ENCODE measurements at regions not wholly inside any gene's neighbourhood (a gene's known extent, or its start where the extent isn't known, plus 50 kb on each side); places are given as distances from the start of the nearest gene placed in this dataset.

DNA sequence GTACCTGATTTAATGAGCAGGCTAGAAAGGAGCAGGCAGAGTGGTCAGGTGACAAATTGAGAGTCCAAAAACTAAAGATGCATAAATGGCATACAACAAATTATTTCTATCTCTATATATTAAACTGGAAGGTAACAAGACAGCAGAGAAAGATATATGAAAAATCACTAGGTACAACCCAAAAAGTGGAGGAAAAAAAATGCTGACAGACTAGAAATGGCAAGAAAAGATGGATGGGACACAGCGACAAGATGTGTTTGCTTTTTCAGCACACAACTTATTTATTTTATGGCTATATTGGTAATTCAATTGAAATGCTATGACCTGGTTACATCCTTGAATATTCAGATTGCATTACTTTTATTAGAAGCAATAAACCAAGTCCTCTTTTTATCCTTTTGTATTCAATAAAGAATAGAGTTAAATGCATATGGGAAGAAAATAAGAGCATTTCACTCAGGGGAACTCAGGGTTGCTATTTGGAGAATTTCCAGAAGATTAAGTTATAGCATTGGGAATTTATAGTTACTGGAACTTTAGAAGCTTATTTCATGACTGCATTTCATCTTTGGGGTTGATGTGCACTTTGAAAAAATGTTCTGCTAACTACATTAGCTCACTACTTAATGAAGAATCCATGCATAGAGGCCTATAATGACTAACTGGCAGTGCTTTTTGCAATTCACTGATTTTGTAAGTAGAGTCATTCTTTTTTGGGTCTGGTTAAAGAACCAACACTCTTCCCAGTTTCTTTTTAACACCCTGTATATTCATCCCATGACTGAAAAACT lies 566.6 kb upstream of the TUSC1 start:
- Mint-ChIP-seq H3K9me3 (peaks cover 0 to 12% (median 5%) of the 10 kb centered on the region in 7 donors), H3K4me1 (no peaks in the 10 kb centered on the region), H3K36me3 (no peaks in the 10 kb centered on the region), H3K27me3 (no peaks in the 10 kb centered on the region), H3K27ac (no peak overlapping the region), H3K4me3 (no peak overlapping the region)
- ATAC-seq (ENCODE audit: low read depth in 2 of 2) = no peak
- no peak for DNase-seq

DNA sequence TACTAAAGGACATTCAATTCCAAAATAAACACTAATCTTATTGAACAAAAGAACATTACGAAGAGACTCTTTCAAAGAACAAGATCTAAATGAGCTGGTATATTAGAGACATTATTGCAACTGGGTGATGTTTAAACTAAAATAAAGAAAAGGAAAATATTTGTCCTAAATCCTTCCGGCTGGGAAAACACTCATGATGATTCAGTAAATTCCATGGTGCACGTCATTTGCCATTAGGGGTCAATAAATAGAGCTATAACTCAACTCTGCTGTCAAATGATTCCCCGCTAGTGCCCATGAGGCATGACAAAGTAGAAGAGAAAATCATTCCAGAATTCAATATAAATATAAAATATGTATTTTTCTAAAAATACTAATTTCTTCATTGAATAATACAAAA lies 565.5 kb upstream of the TUSC1 start:
- ATAC-seq (ENCODE audit: low read depth in 2 of 2) (no peak), DNase-seq (no peak)
- no peaks in the 10 kb centered on the region for H3K36me3 Mint-ChIP-seq
- H3K4me1 Mint-ChIP-seq = no peaks in the 10 kb centered on the region
- no peaks in the 10 kb centered on the region for H3K27me3 Mint-ChIP-seq
- no peak overlapping the region for H3K27ac Mint-ChIP-seq
- H3K9me3 Mint-ChIP-seq = peaks cover 0 to 5% (median under 1%) of the 10 kb centered on the region in 7 donors
- no peak overlapping the region for H3K4me3 Mint-ChIP-seq

DNA sequence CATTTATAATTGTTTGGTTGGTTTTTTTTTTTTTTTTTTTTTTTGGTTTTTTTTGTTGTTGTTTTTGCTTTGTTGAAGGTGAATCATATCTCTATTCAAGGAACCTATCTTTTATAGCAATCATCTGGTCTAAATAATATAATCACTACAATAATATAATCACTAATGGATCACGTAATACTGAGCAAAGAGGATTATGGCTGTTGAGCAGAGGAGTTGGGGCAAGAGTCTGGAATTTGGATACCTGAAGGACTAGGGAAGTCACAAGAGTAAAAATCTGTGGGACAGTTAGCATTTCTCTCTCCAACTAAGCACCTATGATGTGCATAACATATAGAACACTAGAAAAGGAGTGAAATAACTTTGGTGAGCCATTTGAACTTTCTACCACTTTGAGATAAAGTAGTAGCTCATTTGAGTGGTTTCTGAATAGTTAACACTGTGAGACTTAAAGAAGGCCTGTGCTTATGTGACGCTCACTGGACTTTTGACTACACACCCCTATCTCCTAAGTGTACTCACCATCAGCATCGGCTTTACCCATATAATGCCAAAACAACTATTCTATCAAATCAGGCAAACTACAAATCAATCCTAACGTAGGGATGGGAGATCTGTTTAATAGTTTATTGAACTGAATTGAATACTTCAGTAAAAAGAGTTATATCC lies 564.9 kb upstream of the TUSC1 start:
- Mint-ChIP-seq H3K27ac (no peak overlapping the region), H3K4me1 (no peaks in the 10 kb centered on the region), H3K27me3 (no peaks in the 10 kb centered on the region), H3K9me3 (peaks cover 0 to 5% (median 0%) of the 10 kb centered on the region in 7 donors), H3K36me3 (no peaks in the 10 kb centered on the region), H3K4me3 (no peak overlapping the region)
- ATAC-seq (ENCODE audit: low read depth in 2 of 2) = no peak
- no peak for DNase-seq

- no peak for DNase-seq
- Mint-ChIP-seq H3K4me1 (no peaks in the 10 kb centered on the region), H3K9me3 (no peaks in the 10 kb centered on the region), H3K27ac (no peak overlapping the region), H3K4me3 (no peak overlapping the region), H3K36me3 (no peaks in the 10 kb centered on the region), H3K27me3 (no peaks in the 10 kb centered on the region)
- no peak for ATAC-seq (ENCODE audit: low read depth in 2 of 2)
Observed at GRCh38 chr9:26240020-26240419, 561.8 kb upstream of the TUSC1 start.

DNA sequence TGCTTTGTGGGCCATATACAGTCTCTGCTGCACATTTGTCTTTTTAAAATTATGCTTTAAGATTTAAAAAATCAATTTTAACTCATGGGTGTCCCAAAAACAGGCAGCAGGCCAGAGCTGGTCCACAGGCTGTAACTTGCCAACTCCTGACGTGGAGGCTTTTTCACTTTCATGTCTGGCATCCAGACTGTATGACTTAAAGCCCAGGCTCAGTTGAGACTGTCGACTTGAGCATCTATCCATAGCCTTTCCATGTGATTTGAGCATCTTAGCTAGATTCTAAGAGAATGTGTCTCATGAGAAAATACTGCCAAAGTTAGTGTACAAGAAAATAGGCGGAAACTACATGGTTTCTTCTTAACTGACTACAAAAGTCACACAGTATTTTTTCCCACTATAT lies 559.0 kb upstream of the TUSC1 start:
- ATAC-seq (ENCODE audit: low read depth in 2 of 2) (no peak), DNase-seq (no peak)
- H3K9me3 Mint-ChIP-seq = peaks cover 0 to 8% (median 3%) of the 10 kb centered on the region in 7 donors
- no peaks in the 10 kb centered on the region for H3K27me3 Mint-ChIP-seq
- no peak overlapping the region for H3K4me3 Mint-ChIP-seq
- H3K27ac Mint-ChIP-seq = no peak overlapping the region
- H3K36me3 Mint-ChIP-seq = no peaks in the 10 kb centered on the region
- H3K4me1 Mint-ChIP-seq = no peaks in the 10 kb centered on the region

DNA sequence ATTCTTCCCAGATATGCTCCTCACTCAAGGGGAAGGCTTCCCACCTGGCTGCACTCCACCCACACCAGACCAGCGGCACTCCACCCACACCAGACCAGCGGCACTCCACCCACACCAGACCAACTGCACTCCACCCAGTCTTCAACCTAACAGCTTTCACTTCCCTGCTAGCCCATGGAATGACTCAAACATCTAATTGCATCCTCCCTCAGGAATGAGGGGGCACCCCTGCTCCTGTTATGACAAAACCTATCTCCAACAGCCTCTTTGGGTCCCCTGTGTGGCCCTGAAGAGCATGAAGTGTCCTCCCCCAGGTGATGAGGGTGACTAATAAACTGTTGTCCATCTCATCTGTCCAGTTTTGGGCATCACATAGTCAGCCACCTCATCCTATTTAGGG lies 556.6 kb upstream of the TUSC1 start:
- Mint-ChIP-seq H3K4me1 (no peaks in the 10 kb centered on the region), H3K4me3 (no peak overlapping the region), H3K36me3 (no peaks in the 10 kb centered on the region), H3K27ac (no peak overlapping the region), H3K27me3 (no peaks in the 10 kb centered on the region), H3K9me3 (peaks cover 0 to 8% (median 3%) of the 10 kb centered on the region in 7 donors)
- ATAC-seq (ENCODE audit: low read depth in 2 of 2) = no peak
- DNase-seq = no peak

- Mint-ChIP-seq H3K27me3 (no peaks in the 10 kb centered on the region), H3K4me1 (no peaks in the 10 kb centered on the region), H3K27ac (no peak overlapping the region), H3K4me3 (no peak overlapping the region), H3K9me3 (peaks cover 0 to 8% (median 3%) of the 10 kb centered on the region in 7 donors), H3K36me3 (no peaks in the 10 kb centered on the region)
- ATAC-seq (ENCODE audit: low read depth in 2 of 2) (no peak), DNase-seq (no peak)
Observed at GRCh38 chr9:26231391-26231790, 553.1 kb upstream of the TUSC1 start.

GRCh38 chr9:26229324-26230054 lies 551.2 kb upstream of the TUSC1 start:
- Mint-ChIP-seq H3K9me3 (peaks cover 0 to 3% (median 0%) of the 10 kb centered on the region in 7 donors), H3K4me1 (no peaks in the 10 kb centered on the region), H3K27ac (no peak overlapping the region), H3K27me3 (no peaks in the 10 kb centered on the region), H3K36me3 (no peaks in the 10 kb centered on the region), H3K4me3 (no peak overlapping the region)
- ATAC-seq (ENCODE audit: low read depth in 2 of 2) = no peak
- DNase-seq = no peak

DNA sequence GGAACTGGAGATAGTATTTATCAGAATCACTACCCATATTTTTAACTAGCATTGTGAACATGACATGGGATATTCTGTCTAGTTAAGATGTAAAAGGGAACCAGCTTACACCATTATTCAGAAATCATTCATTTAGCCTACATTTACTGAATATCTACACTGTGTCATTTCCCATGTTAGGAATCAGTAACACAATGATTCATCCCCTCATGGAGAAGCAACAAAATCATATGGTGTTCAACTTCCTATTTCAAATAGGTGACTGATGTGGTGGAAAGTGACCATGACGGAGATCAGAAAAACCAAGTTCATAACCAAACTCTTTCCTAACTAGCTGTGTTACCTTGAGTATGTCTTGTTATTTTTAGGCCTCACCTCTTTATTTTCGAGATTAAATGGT lies 550.0 kb upstream of the TUSC1 start:
- ATAC-seq (ENCODE audit: low read depth in 2 of 2) (no peak), DNase-seq (no peak)
- Mint-ChIP-seq H3K36me3 (no peaks in the 10 kb centered on the region), H3K27ac (no peak overlapping the region), H3K9me3 (no peaks in the 10 kb centered on the region), H3K4me3 (no peak overlapping the region), H3K4me1 (no peaks in the 10 kb centered on the region), H3K27me3 (no peaks in the 10 kb centered on the region)

DNA sequence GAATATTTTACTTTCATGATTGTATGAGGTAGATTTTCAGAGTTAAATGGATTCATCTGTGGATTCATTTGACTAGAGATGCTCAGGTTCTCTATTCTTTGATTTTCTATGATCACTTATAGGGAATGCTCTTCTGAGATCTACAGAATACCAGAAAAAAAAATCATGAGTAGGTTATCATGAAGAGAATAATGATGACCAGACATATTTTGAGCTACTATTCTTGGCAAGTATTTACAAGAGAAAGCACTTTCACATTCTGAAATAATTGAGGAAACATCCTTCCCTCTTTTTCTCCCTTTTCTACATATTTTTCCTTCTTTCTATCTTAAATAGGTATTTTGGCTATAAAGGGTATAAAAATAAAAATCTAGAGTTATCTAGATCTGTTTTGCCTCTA lies 543.0 kb upstream of the TUSC1 start:
- Mint-ChIP-seq H3K4me1 (no peaks in the 10 kb centered on the region), H3K36me3 (no peaks in the 10 kb centered on the region), H3K9me3 (peaks cover 0 to 9% (median 5%) of the 10 kb centered on the region in 7 donors), H3K4me3 (no peak overlapping the region), H3K27ac (no peak overlapping the region), H3K27me3 (no peaks in the 10 kb centered on the region)
- DNase-seq (no peak), ATAC-seq (ENCODE audit: low read depth in 2 of 2) (no peak)

DNA sequence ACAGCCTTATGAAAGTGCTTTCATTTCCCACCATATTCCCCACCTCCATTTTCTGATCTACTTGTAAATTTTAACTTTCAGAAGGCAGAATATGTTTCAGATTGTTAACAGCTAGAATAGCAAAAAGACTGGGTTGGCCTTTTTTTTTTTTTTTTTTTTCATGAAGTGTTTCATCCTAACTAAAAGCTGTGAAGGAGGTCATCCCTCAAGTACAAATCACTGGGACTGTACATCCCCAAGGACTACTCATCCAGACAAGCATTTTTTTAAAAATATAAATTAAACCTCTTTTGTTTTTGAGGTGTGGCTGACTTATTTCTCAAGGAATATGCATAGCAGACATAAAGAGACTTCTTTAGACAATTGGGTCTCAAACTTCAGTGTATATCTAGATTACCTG lies 542.1 kb upstream of the TUSC1 start:
- ATAC-seq (ENCODE audit: low read depth in 2 of 2) (no peak), DNase-seq (no peak)
- H3K9me3 Mint-ChIP-seq = peaks cover 1 to 9% (median 5%) of the 10 kb centered on the region in 7 donors
- no peaks in the 10 kb centered on the region for H3K27me3 Mint-ChIP-seq
- H3K36me3 Mint-ChIP-seq = no peaks in the 10 kb centered on the region
- H3K4me1 Mint-ChIP-seq = no peaks in the 10 kb centered on the region
- no peak overlapping the region for H3K27ac Mint-ChIP-seq
- H3K4me3 Mint-ChIP-seq = no peak overlapping the region

DNA sequence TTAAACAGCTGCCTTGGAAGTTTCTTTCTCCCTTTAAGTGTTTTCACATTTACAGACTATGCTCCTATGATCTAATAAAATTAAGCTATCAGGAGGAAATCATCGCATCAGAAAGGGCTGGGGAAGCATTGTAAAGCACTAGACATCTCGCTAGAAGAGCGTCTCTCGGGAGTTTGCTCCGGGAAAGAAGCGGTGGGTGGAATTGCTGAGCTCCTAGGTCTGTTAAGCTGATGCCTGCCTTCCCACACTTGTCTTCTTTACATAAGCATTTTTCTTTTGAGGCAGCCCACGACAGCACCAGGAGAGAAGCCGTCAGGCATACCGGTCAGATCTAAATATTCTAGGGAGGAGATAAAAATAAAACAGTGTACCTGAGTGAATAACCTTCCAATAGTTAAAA lies 541.7 kb upstream of the TUSC1 start:
- Mint-ChIP-seq H3K27me3 (no peaks in the 10 kb centered on the region), H3K4me3 (no peak overlapping the region), H3K27ac (no peak overlapping the region), H3K9me3 (peaks cover 1 to 9% (median 5%) of the 10 kb centered on the region in 7 donors), H3K36me3 (no peaks in the 10 kb centered on the region), H3K4me1 (no peaks in the 10 kb centered on the region)
- DNase-seq (no peak), ATAC-seq (ENCODE audit: low read depth in 2 of 2) (no peak)

DNA sequence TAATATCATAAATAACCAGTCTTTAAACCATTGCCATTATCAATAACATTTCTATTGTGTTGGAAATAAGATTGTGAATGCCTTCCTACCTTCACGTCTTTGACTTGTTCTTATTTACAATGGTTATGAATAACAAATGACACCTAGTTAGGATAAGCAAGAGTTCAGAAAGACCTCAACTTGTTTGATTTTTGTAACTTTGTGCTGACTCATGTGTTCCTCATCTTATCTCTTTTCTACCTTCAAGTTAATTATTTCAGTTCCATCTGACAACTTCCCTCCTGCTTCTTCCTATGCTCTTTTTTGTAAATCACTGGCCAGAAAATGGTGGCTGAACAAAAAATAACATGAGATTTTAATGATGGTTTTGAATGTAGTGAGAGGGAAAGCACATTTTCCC lies 538.5 kb upstream of the TUSC1 start:
- no peaks in the 10 kb centered on the region for H3K36me3 Mint-ChIP-seq
- H3K27ac Mint-ChIP-seq = no peak overlapping the region
- no peaks in the 10 kb centered on the region for H3K4me1 Mint-ChIP-seq
- ATAC-seq (ENCODE audit: low read depth in 2 of 2) (no peak), DNase-seq (no peak)
- H3K4me3 Mint-ChIP-seq = no peak overlapping the region
- no peaks in the 10 kb centered on the region for H3K27me3 Mint-ChIP-seq
- H3K9me3 Mint-ChIP-seq = peaks cover 1 to 14% (median 9%) of the 10 kb centered on the region in 7 donors
